H1 (cell line): ENCODE measurements at regions not wholly inside any gene's neighbourhood (a gene's known extent, or its start where the extent isn't known, plus 50 kb on each side); places are given as distances from the start of the nearest gene placed in this dataset.

Source experiments
- CTCF ChIA-PET: fragments of 300-600 bp; sonication (Branson Sonifier 250); formaldehyde crosslinking; loops from one replicate; lab custom pipeline; 2021; ENCODE audit not compliant: partially characterized antibody; lab: Charles Lee
- POLR2A ChIA-PET: fragments of 300-600 bp; sonication (Branson Sonifier 250); formaldehyde crosslinking; loops from one replicate; lab custom pipeline; 2021; ENCODE audit warnings: inconsistent platforms; ENCODE audit not compliant: partially characterized antibody; lab: Charles Lee
- DNase-seq, 2 experiments: peaks; one replicate each; pipeline versions ENCODE4 v3.0.0 to v3.0.0-alpha.2; 2010 to 2022; ENCODE audit warnings: low spot score in 2 of 2, low read depth in 1 of 2, mixed read lengths in 1 of 2
- FAIRE-seq: peaks from 2 replicates; lab custom pipeline; 2011; peaks lifted over from hg19 to GRCh38; lab: Jason Lieb, UNC
- H2AFZ ChIP-seq: 2 replicates; pipeline ENCODE4 v1.8.1; 2012; ENCODE audit warnings: low read length, inconsistent platforms
- H2AK5ac ChIP-seq: 2 replicates; pipeline ENCODE4 v1.6.1; 2013; ENCODE audit warnings: low read depth, low read length
- H2BK120ac ChIP-seq: replicated peaks from 2 replicates; pipeline ENCODE3; 2013; ENCODE audit warnings: low read depth, low read length, inconsistent platforms
- H2BK12ac ChIP-seq: 2 replicates; pipeline ENCODE4 v1.6.1; 2013; ENCODE audit warnings: low read depth, low read length
- H2BK15ac ChIP-seq: 2 replicates; pipeline ENCODE4 v1.6.1; 2013; ENCODE audit warnings: low read length
- H2BK20ac ChIP-seq: 2 replicates; pipeline ENCODE4 v1.6.1; 2013; ENCODE audit warnings: low read length
- H2BK5ac ChIP-seq: 2 replicates; pipeline ENCODE4 v1.6.1; 2013; ENCODE audit warnings: low read depth, low read length
- H3K14ac ChIP-seq: 2 replicates; pipeline ENCODE4 v1.6.1; 2013; ENCODE audit warnings: inconsistent platforms; ENCODE audit not compliant: insufficient read length
- H3K18ac ChIP-seq: 2 replicates; pipeline ENCODE4 v1.6.1; 2013; ENCODE audit warnings: low read length; ENCODE audit errors: extremely low read depth
- H3K23ac ChIP-seq: 2 replicates; pipeline ENCODE4 v1.6.1; 2013; ENCODE audit warnings: inconsistent platforms; ENCODE audit not compliant: insufficient read length
- H3K23me2 ChIP-seq: 2 replicates; pipeline ENCODE4 v1.6.1; 2013; ENCODE audit warnings: low read depth, low read length
- H3K27ac ChIP-seq: 2 replicates; pipeline ENCODE4 v1.6.1; 2011; ENCODE audit warnings: low read depth, low read length, inconsistent platforms
- H3K27me3 ChIP-seq, 4 experiments: replicated peaks in 1 of 4; 1 replicate in 1 of 4; 2 replicates in 3 of 4; pipeline versions ENCODE4 v1.6.1 to v1.8.1; 2011 to 2013; ENCODE audit warnings: low read length in 3 of 4, mild to moderate bottlenecking in 3 of 4, inconsistent platforms in 2 of 4, mixed read lengths in 2 of 4, moderate library complexity in 1 of 4; ENCODE audit not compliant: control insufficient read depth in 3 of 4, insufficient read depth in 3 of 4; ENCODE audit errors: extremely low read depth in 1 of 4
- H3K36me3 ChIP-seq, 4 experiments: 2 replicates each; pipeline versions ENCODE4 v1.6.1 to v1.8.1; 2011 to 2013; ENCODE audit warnings: mild to moderate bottlenecking in 4 of 4, low read length in 3 of 4, moderate library complexity in 2 of 4, control low read depth in 1 of 4, inconsistent platforms in 1 of 4; ENCODE audit not compliant: insufficient read depth in 4 of 4, control insufficient read depth in 2 of 4
- H3K4ac ChIP-seq: replicated peaks from 2 replicates; pipeline ENCODE3; 2013; ENCODE audit warnings: low read length, low read depth, mixed read lengths, inconsistent platforms; ENCODE audit not compliant: insufficient read length
- H3K4me1 ChIP-seq, 4 experiments: replicated peaks in 1 of 4; 1 replicate in 1 of 4; 2 replicates in 3 of 4; pipeline versions ENCODE4 v1.6.1 to v1.8.1; 2011 to 2013; ENCODE audit warnings: low read length in 3 of 4, inconsistent platforms in 2 of 4, mixed read lengths in 1 of 4; ENCODE audit not compliant: insufficient read depth in 4 of 4, control insufficient read depth in 3 of 4
- H3K4me2 ChIP-seq, 2 experiments: 2 replicates each; pipeline versions ENCODE4 v1.6.1 to v1.8.1; 2011 to 2013; ENCODE audit warnings: low read depth in 2 of 2, low read length in 2 of 2, control low read depth in 1 of 2, inconsistent platforms in 1 of 2, mild to moderate bottlenecking in 1 of 2; ENCODE audit not compliant: insufficient read depth in 1 of 2
- H3K4me3 ChIP-seq, 4 experiments: fragments of 200-600, 300-600 bp in 1 of 4; sonication (generic), shearing (Covaris generic), sonication (Bioruptor Twin) in 1 of 4; 2 replicates each; pipeline versions ENCODE4 v1.5.1 to v1.8.1; 2011 to 2016; ENCODE audit warnings: low read length in 4 of 4, low read depth in 3 of 4, control low read depth in 2 of 4, inconsistent platforms in 2 of 4, mild to moderate bottlenecking in 2 of 4, mixed read lengths in 1 of 4, moderate library complexity in 1 of 4; ENCODE audit not compliant: insufficient read depth in 2 of 4; ENCODE audit errors: extremely low read depth in 1 of 4
- H3K56ac ChIP-seq: replicated peaks from 2 replicates; pipeline ENCODE3; 2013; ENCODE audit warnings: low read depth, mild to moderate bottlenecking, mixed read lengths, low read length, inconsistent platforms; ENCODE audit not compliant: insufficient read length
- H3K79me1 ChIP-seq: 2 replicates; pipeline ENCODE4 v1.6.1; 2013; ENCODE audit warnings: low read depth, low read length, control low read depth
- H3K79me2 ChIP-seq, 2 experiments: 2 replicates each; pipeline versions ENCODE4 v1.6.1 to v1.8.1; 2012 to 2013; ENCODE audit warnings: low read length in 2 of 2, mild to moderate bottlenecking in 2 of 2, inconsistent platforms in 1 of 2; ENCODE audit not compliant: insufficient read depth in 2 of 2, control insufficient read depth in 1 of 2
- H3K9ac ChIP-seq, 4 experiments: replicated peaks in 1 of 4; 1 replicate in 1 of 4; 2 replicates in 3 of 4; pipeline versions ENCODE4 v1.6.1 to v1.8.1; 2011 to 2013; ENCODE audit warnings: low read depth in 3 of 4, low read length in 3 of 4, control low read depth in 2 of 4, mild to moderate bottlenecking in 2 of 4, moderate library complexity in 2 of 4, inconsistent platforms in 1 of 4; ENCODE audit errors: extremely low read depth in 1 of 4
- H3K9me3 ChIP-seq, 2 experiments: 2 replicates each; pipeline versions ENCODE4 v1.6.1 to v1.8.1; 2012 to 2013; ENCODE audit warnings: mild to moderate bottlenecking in 2 of 2, moderate library complexity in 2 of 2, control low read depth in 1 of 2, inconsistent platforms in 1 of 2, low read depth in 1 of 2, low read length in 1 of 2, mixed read lengths in 1 of 2; ENCODE audit not compliant: insufficient read depth in 2 of 2
- H4K20me1 ChIP-seq, 2 experiments: replicated peaks in 1 of 2; 2 replicates each; pipeline versions ENCODE3 to v1.8.1; 2011 to 2013; ENCODE audit warnings: inconsistent platforms in 2 of 2, low read length in 2 of 2, mild to moderate bottlenecking in 1 of 2; ENCODE audit not compliant: insufficient read depth in 2 of 2, control insufficient read depth in 1 of 2
- H4K5ac ChIP-seq: 2 replicates; pipeline ENCODE4 v1.6.1; 2013; ENCODE audit warnings: low read length, low read depth, mixed read lengths, inconsistent platforms; ENCODE audit not compliant: insufficient read length
- H4K8ac ChIP-seq: 2 replicates; pipeline ENCODE4 v1.8.0; 2013; ENCODE audit warnings: mild to moderate bottlenecking, moderate library complexity, low read length, inconsistent platforms; ENCODE audit not compliant: insufficient read depth; ENCODE audit errors: extremely low read depth
- H4K91ac ChIP-seq: replicated peaks from 2 replicates; pipeline ENCODE3; 2013; ENCODE audit warnings: low read length, mixed read lengths, inconsistent platforms; ENCODE audit not compliant: insufficient read length
- CBX8 ChIP-seq: fragments of 300-800, 300-1000 bp; sonication (generic); IDR thresholded peaks from 2 replicates; pipeline ENCODE4 v1.7.1; 2016; ENCODE audit warnings: low read depth, low read length, borderline replicate concordance
- CEBPB ChIP-seq: IDR thresholded peaks from 2 replicates; pipeline ENCODE4 v1.6.1; 2012; ENCODE audit warnings: low read depth, low read length
- CHD1 ChIP-seq: IDR thresholded peaks from 2 replicates; pipeline ENCODE4 v1.6.1; 2012; ENCODE audit warnings: low read depth, low read length, improper control_type of control experiment
- E2F6 ChIP-seq: IDR thresholded peaks from 2 replicates; pipeline ENCODE4 v1.6.1; 2012; ENCODE audit warnings: inconsistent platforms
- HDAC6 ChIP-seq: IDR thresholded peaks from one replicate; pipeline ENCODE4 v1.7.1; 2012; ENCODE audit warnings: low read depth, mild to moderate bottlenecking, inconsistent platforms, low read length, moderate library complexity
- MAFK ChIP-seq: IDR thresholded peaks from 2 replicates; pipeline ENCODE4 v1.6.1; 2012; ENCODE audit warnings: low read depth, mild to moderate bottlenecking, improper control_type of control experiment, low read length
- MAX ChIP-seq: IDR thresholded peaks from 2 replicates; pipeline ENCODE4 v1.6.1; 2012; ENCODE audit warnings: inconsistent platforms
- RFX5 ChIP-seq: IDR thresholded peaks from 2 replicates; pipeline ENCODE4 v1.6.1; 2011; ENCODE audit warnings: low read depth, low read length, improper control_type of control experiment, borderline replicate concordance
- SIX5 ChIP-seq: IDR thresholded peaks from 2 replicates; pipeline ENCODE4 v1.6.1; 2011; ENCODE audit warnings: mild to moderate bottlenecking, low read depth, low read length
- TAF7 ChIP-seq: optimal IDR thresholded peaks from 2 replicates; pipeline ENCODE3; 2011; ENCODE audit warnings: low read depth, mild to moderate bottlenecking, inconsistent platforms, low read length, moderate library complexity, borderline replicate concordance
- TBP ChIP-seq: IDR thresholded peaks from 2 replicates; pipeline ENCODE4 v1.6.1; 2011; ENCODE audit warnings: low read depth, low read length, improper control_type of control experiment
- WGBS, 2 experiments: shearing (Covaris generic) in 1 of 2; methylation state at CpG; one replicate each; pipeline versions ENCODE4 v1.1.6 to v1.1.7; 2013 to 2015; ENCODE audit warnings: low lambda C conversion rate in 2 of 2, mixed read lengths in 2 of 2, inconsistent platforms in 1 of 2, low coverage in 1 of 2, missing lambda C conversion rate in 1 of 2; ENCODE audit not compliant: insufficient replicate concordance in 2 of 2, insufficient coverage in 1 of 2, insufficient read length in 1 of 2; ENCODE audit errors: extremely low coverage in 1 of 2, missing lambda C conversion rate in 1 of 2; 5-methylcytosine and 5-hydroxymethylcytosine counted together

GRCh38 chr18:22741318-22741717, 191.8 kb upstream of the RBBP8 start:
- no peak overlapping the region for H3K27ac ChIP-seq
- no peaks in the 10 kb centered on the region for H4K20me1 ChIP-seq
- H3K23me2 ChIP-seq, result no peaks in the 10 kb centered on the region
- H4K91ac ChIP-seq, result no peak overlapping the region
- no peaks in the 10 kb centered on the region for H3K36me3 ChIP-seq
- 89% methylated on average over 3 of the region's 3 CpGs; no CpG with 5 or more reads in 1 of the 2 experiments for WGBS, 2 experiments
- ChIA-PET CTCF (no interaction called here), POLR2A (no interaction called here)
- no peaks in the 10 kb centered on the region for H3K79me1 ChIP-seq
- no peak overlapping the region for H2BK15ac ChIP-seq
- H2AFZ ChIP-seq, result no peak overlapping the region
- H4K5ac ChIP-seq, result no peak overlapping the region
- H3K4me1 ChIP-seq, result no peaks in the 10 kb centered on the region
- no peak overlapping the region for H2BK12ac ChIP-seq
- no peak overlapping the region for H3K4ac ChIP-seq
- no peak overlapping the region for H2BK5ac ChIP-seq
- no peak overlapping the region for H3K4me3 ChIP-seq
- no peak overlapping the region for H3K18ac ChIP-seq
- H3K14ac ChIP-seq, result no peak overlapping the region
- H2BK20ac ChIP-seq, result no peak overlapping the region
- H3K23ac ChIP-seq, result no peak overlapping the region
- H3K9ac ChIP-seq, result no peak overlapping the region
- no peak for DNase-seq
- H3K56ac ChIP-seq, result no peak overlapping the region
- H3K4me2 ChIP-seq, result no peak overlapping the region
- no peaks in the 10 kb centered on the region for H3K27me3 ChIP-seq
- no peaks in the 10 kb centered on the region for H3K79me2 ChIP-seq
- no peak overlapping the region for H2BK120ac ChIP-seq
- FAIRE-seq, result no peak
- H4K8ac ChIP-seq, result no peak overlapping the region
- H2AK5ac ChIP-seq, result no peak overlapping the region
- no peaks in the 10 kb centered on the region; a peak in 1 of 4 replicates for H3K9me3 ChIP-seq
- TF ChIP-seq TBP, result no peak
- TF ChIP-seq SIX5, result no peak
- no peak for TF ChIP-seq E2F6
- no peak for TF ChIP-seq HDAC6
- no peak for TF ChIP-seq MAFK
- no peak for TF ChIP-seq CHD1
- no peak for TF ChIP-seq TAF7
- TF ChIP-seq CBX8, result no peak
- no peak for TF ChIP-seq MAX
- no peak for TF ChIP-seq CEBPB
- no peak for TF ChIP-seq RFX5
